ENCODE measurements at regions not wholly inside any gene's neighbourhood (a gene's known extent, or its start where the extent isn't known, plus 50 kb on each side); places are given as distances from the start of the nearest gene placed in this dataset.

GRCh38 chr2:207279520-207279919, 113.8 kb upstream of the KLF7 start:
- Histone ChIP-seq H2BK5ac (ENCODE audit: low read depth, low read length, poor library complexity) (no peak overlapping the region), H2AK5ac (ENCODE audit: low read length) (no peak overlapping the region), H3K9ac (ENCODE audit: low read length) (no peak overlapping the region), H3K14ac (ENCODE audit: low read length) (no peak overlapping the region), H4K12ac (ENCODE audit: low read depth, low read length) (no peak overlapping the region), H2BK120ac (ENCODE audit: insufficient read depth, low read length, poor library complexity) (no peak overlapping the region), H3K4me2 (ENCODE audit: low read length) (no peak overlapping the region), H3K4me1 (ENCODE audit: control insufficient read depth in 1 of 2, insufficient read depth in 2 of 2, low read length in 2 of 2) (no peaks in the 10 kb centered on the region), H3K9me3 (ENCODE audit: insufficient read depth, low read depth, low read length) (no peaks in the 10 kb centered on the region), H3K4ac (ENCODE audit: low read depth, low read length) (no peak overlapping the region), H3K36me3 (ENCODE audit: control insufficient read depth in 1 of 2, insufficient read depth in 2 of 2, low read length in 2 of 2) (no peaks in the 10 kb centered on the region), H3K27me3 (ENCODE audit: insufficient read depth, low read length) (no peaks in the 10 kb centered on the region), H3K23ac (ENCODE audit: low read length) (no peak overlapping the region), H3K18ac (ENCODE audit: low read length) (no peak overlapping the region), H3K79me2 (ENCODE audit: control insufficient read depth, insufficient read depth, low read length, poor library complexity) (no peaks in the 10 kb centered on the region), H3K4me3 (ENCODE audit: low read depth, low read length) (no peak overlapping the region), H3K79me1 (ENCODE audit: low read length) (no peaks in the 10 kb centered on the region), H2AFZ (ENCODE audit: insufficient read depth, low read length, poor library complexity) (no peak overlapping the region), H2BK12ac (ENCODE audit: low read length) (no peak overlapping the region), H4K8ac (ENCODE audit: low read depth, low read length) (no peak overlapping the region), H3K27ac (ENCODE audit: low read depth, low read length) (no peak overlapping the region), H4K91ac (ENCODE audit: low read depth, low read length) (no peak overlapping the region)
- no peak for DNase-seq
- WGBS (ENCODE audit: extremely low coverage, insufficient coverage, insufficient read length): no CpG with 5 or more reads among the region's 2 CpGs

DNA sequence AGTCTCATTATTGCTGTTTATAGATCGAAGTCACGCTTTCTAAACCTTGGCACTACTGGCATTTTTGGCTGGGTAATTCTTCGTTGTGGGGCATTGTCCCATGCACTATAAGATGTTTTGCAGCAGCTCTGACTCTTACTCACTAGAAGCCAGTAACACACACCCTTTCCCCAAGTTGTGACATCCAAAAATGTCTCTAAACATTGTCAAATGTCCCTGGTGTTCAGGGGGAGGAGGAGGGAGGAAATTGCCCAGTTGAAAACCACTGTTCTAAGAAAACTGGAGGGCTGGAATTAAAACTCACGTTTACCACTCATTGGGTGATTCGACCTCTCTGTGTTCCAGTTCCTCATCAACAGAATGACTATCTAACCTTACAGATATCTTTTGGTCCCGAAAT, 115.7 kb upstream of the KLF7 start:
- no peaks in the 10 kb centered on the region for H3K79me2 ChIP-seq (ENCODE audit: control insufficient read depth, insufficient read depth, low read length, poor library complexity)
- H3K27ac ChIP-seq (ENCODE audit: low read depth, low read length): no peak overlapping the region
- H3K9me3 ChIP-seq (ENCODE audit: insufficient read depth, low read depth, low read length): no peaks in the 10 kb centered on the region
- H3K4me1 ChIP-seq (ENCODE audit: control insufficient read depth in 1 of 2, insufficient read depth in 2 of 2, low read length in 2 of 2): no peaks in the 10 kb centered on the region
- H3K4me3 ChIP-seq (ENCODE audit: low read depth, low read length): no peak overlapping the region
- H3K9ac ChIP-seq (ENCODE audit: low read length): no peak overlapping the region
- H2BK12ac ChIP-seq (ENCODE audit: low read length): no peak overlapping the region
- no peak for DNase-seq
- no peak overlapping the region for H3K18ac ChIP-seq (ENCODE audit: low read length)
- H3K79me1 ChIP-seq (ENCODE audit: low read length): no peaks in the 10 kb centered on the region
- H3K27me3 ChIP-seq (ENCODE audit: insufficient read depth, low read length): no peaks in the 10 kb centered on the region
- no CpG with 5 or more reads among the region's 6 CpGs for WGBS (ENCODE audit: extremely low coverage, insufficient coverage, insufficient read length)
- no peak overlapping the region for H3K23ac ChIP-seq (ENCODE audit: low read length)
- no peak overlapping the region for H4K8ac ChIP-seq (ENCODE audit: low read depth, low read length)
- H3K14ac ChIP-seq (ENCODE audit: low read length): no peak overlapping the region
- no peak overlapping the region for H3K4ac ChIP-seq (ENCODE audit: low read depth, low read length)
- no peak overlapping the region for H2BK5ac ChIP-seq (ENCODE audit: low read depth, low read length, poor library complexity)
- H2AFZ ChIP-seq (ENCODE audit: insufficient read depth, low read length, poor library complexity): no peak overlapping the region
- no peaks in the 10 kb centered on the region for H3K36me3 ChIP-seq (ENCODE audit: control insufficient read depth in 1 of 2, insufficient read depth in 2 of 2, low read length in 2 of 2)
- H2AK5ac ChIP-seq (ENCODE audit: low read length): no peak overlapping the region
- no peak overlapping the region for H4K91ac ChIP-seq (ENCODE audit: low read depth, low read length)
- H2BK120ac ChIP-seq (ENCODE audit: insufficient read depth, low read length, poor library complexity): no peak overlapping the region
- no peak overlapping the region for H3K4me2 ChIP-seq (ENCODE audit: low read length)
- H4K12ac ChIP-seq (ENCODE audit: low read depth, low read length): no peak overlapping the region

DNA sequence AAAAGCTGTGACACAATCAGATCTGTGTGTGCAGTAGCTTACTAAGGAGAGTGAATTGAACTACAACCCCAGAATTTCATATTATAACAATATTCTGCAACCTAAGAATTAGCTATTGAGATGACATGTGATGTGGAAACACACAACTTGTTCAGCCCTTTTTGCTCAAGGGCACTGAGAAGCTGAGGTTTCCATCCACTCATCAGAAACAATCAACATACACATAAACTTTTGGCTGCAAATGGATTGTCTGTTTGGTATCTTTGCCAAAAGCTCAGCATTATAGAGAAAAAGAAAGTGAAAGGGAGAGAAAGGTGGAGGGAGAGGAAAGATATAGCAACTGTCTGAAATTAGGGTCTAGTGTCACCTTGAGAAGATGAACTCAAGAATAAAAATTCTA, 117.2 kb upstream of the KLF7 start:
- H3K9ac ChIP-seq (ENCODE audit: low read length): no peak overlapping the region
- no peaks in the 10 kb centered on the region for H3K4me1 ChIP-seq (ENCODE audit: control insufficient read depth in 1 of 2, insufficient read depth in 2 of 2, low read length in 2 of 2)
- H2AK5ac ChIP-seq (ENCODE audit: low read length): no peak overlapping the region
- H2BK12ac ChIP-seq (ENCODE audit: low read length): no peak overlapping the region
- no peak overlapping the region for H3K4me3 ChIP-seq (ENCODE audit: low read depth, low read length)
- H3K79me1 ChIP-seq (ENCODE audit: low read length): no peaks in the 10 kb centered on the region
- H4K91ac ChIP-seq (ENCODE audit: low read depth, low read length): no peak overlapping the region
- H4K12ac ChIP-seq (ENCODE audit: low read depth, low read length): no peak overlapping the region
- no peaks in the 10 kb centered on the region for H3K9me3 ChIP-seq (ENCODE audit: insufficient read depth, low read depth, low read length)
- no peak overlapping the region for H2BK5ac ChIP-seq (ENCODE audit: low read depth, low read length, poor library complexity)
- H2BK120ac ChIP-seq (ENCODE audit: insufficient read depth, low read length, poor library complexity): no peak overlapping the region
- peaks cover 2% of the 10 kb centered on the region for H3K27me3 ChIP-seq (ENCODE audit: insufficient read depth, low read length)
- H4K8ac ChIP-seq (ENCODE audit: low read depth, low read length): no peak overlapping the region
- H2AFZ ChIP-seq (ENCODE audit: insufficient read depth, low read length, poor library complexity): no peak overlapping the region
- no peak overlapping the region for H3K23ac ChIP-seq (ENCODE audit: low read length)
- H3K14ac ChIP-seq (ENCODE audit: low read length): no peak overlapping the region
- no peaks in the 10 kb centered on the region for H3K36me3 ChIP-seq (ENCODE audit: control insufficient read depth in 1 of 2, insufficient read depth in 2 of 2, low read length in 2 of 2)
- DNase-seq: no peak
- H3K4me2 ChIP-seq (ENCODE audit: low read length): no peak overlapping the region
- H3K79me2 ChIP-seq (ENCODE audit: control insufficient read depth, insufficient read depth, low read length, poor library complexity): no peaks in the 10 kb centered on the region
- H3K18ac ChIP-seq (ENCODE audit: low read length): no peak overlapping the region
- H3K27ac ChIP-seq (ENCODE audit: low read depth, low read length): no peak overlapping the region
- no peak overlapping the region for H3K4ac ChIP-seq (ENCODE audit: low read depth, low read length)

- H3K79me2 ChIP-seq (ENCODE audit: control insufficient read depth, insufficient read depth, low read length, poor library complexity): no peaks in the 10 kb centered on the region
- H3K9ac ChIP-seq (ENCODE audit: low read length): no peak overlapping the region
- no peak overlapping the region for H4K8ac ChIP-seq (ENCODE audit: low read depth, low read length)
- H2AFZ ChIP-seq (ENCODE audit: insufficient read depth, low read length, poor library complexity): no peak overlapping the region
- no peak overlapping the region for H3K4ac ChIP-seq (ENCODE audit: low read depth, low read length)
- no peak overlapping the region for H3K4me2 ChIP-seq (ENCODE audit: low read length)
- H3K4me1 ChIP-seq (ENCODE audit: control insufficient read depth in 1 of 2, insufficient read depth in 2 of 2, low read length in 2 of 2): no peaks in the 10 kb centered on the region
- no peak overlapping the region for H2BK5ac ChIP-seq (ENCODE audit: low read depth, low read length, poor library complexity)
- no peak overlapping the region for H4K12ac ChIP-seq (ENCODE audit: low read depth, low read length)
- no peaks in the 10 kb centered on the region for H3K36me3 ChIP-seq (ENCODE audit: control insufficient read depth in 1 of 2, insufficient read depth in 2 of 2, low read length in 2 of 2)
- no peak overlapping the region for H4K91ac ChIP-seq (ENCODE audit: low read depth, low read length)
- H3K9me3 ChIP-seq (ENCODE audit: insufficient read depth, low read depth, low read length): no peaks in the 10 kb centered on the region
- H2BK120ac ChIP-seq (ENCODE audit: insufficient read depth, low read length, poor library complexity): no peak overlapping the region
- H2BK12ac ChIP-seq (ENCODE audit: low read length): no peak overlapping the region
- WGBS (ENCODE audit: extremely low coverage, insufficient coverage, insufficient read length): no CpG with 5 or more reads among the region's 1 CpG
- no peak overlapping the region for H2AK5ac ChIP-seq (ENCODE audit: low read length)
- peak in 1 of 2 donors; percentile 12 for DNase-seq
- H3K23ac ChIP-seq (ENCODE audit: low read length): no peak overlapping the region
- H3K18ac ChIP-seq (ENCODE audit: low read length): no peak overlapping the region
- H3K79me1 ChIP-seq (ENCODE audit: low read length): no peaks in the 10 kb centered on the region
- H3K14ac ChIP-seq (ENCODE audit: low read length): no peak overlapping the region
- H3K27ac ChIP-seq (ENCODE audit: low read depth, low read length): no peak overlapping the region
- H3K27me3 ChIP-seq (ENCODE audit: insufficient read depth, low read length): peaks cover 4% of the 10 kb centered on the region
- H3K4me3 ChIP-seq (ENCODE audit: low read depth, low read length): no peak overlapping the region
Measured at GRCh38 chr2:207283356-207283755, 117.6 kb upstream of the KLF7 start.

Data from trophoblast cell (in vitro differentiated cells and primary cell).